SK-N-SH (cell line): ENCODE measurements at regions not wholly inside any gene's neighbourhood (a gene's known extent, or its start where the extent isn't known, plus 50 kb on each side); places are given as distances from the start of the nearest gene placed in this dataset.

Source experiments
- CTCF ChIA-PET: fragments of 300-600, 350-600 bp; formaldehyde crosslinking; extraction: SDS; loops from one replicate; lab custom pipeline; 2021; lab: Yijun Ruan, JAX
- POLR2A ChIA-PET: fragments of 350-600 bp; sonication (Branson Sonifier 250); formaldehyde crosslinking; extraction: SDS; loops from one replicate; lab custom pipeline; 2020; ENCODE audit warnings: antibody characterized with exemption, inconsistent platforms; lab: Yijun Ruan, JAX
- DNase-seq: peaks from one replicate; pipeline ENCODE4 v3.0.0; 2012
- H2AFZ ChIP-seq: fragments of 200-600 bp; sonication (generic); 2 replicates; pipeline ENCODE4 v1.8.1; 2016; ENCODE audit warnings: antibody characterized with exemption, mild to moderate bottlenecking, low read depth
- H3F3A ChIP-seq: fragments of 200-600 bp; sonication (generic); replicated peaks from 2 replicates; pipeline ENCODE3; 2016; ENCODE audit warnings: antibody characterized with exemption, mild to moderate bottlenecking; ENCODE audit not compliant: insufficient read depth
- H3K27ac ChIP-seq, 2 experiments: fragments of 200-500 bp in 1 of 2; fragments of 200-600 bp in 1 of 2; sonication (Bioruptor generic) in 1 of 2; sonication (generic), shearing (Covaris generic) in 1 of 2; 2 replicates each; pipeline versions ENCODE4 v1.5.1 to v1.6.1; 2014 to 2016; ENCODE audit warnings: low read depth in 2 of 2, inconsistent platforms in 1 of 2, low read length in 1 of 2, mild to moderate bottlenecking in 1 of 2, mixed read lengths in 1 of 2
- H3K27me3 ChIP-seq: fragments of 200-600 bp; sonication (generic), shearing (Covaris generic); 2 replicates; pipeline ENCODE4 v1.6.1; 2016; ENCODE audit warnings: mixed run types; ENCODE audit not compliant: insufficient read depth
- H3K36me3 ChIP-seq, 2 experiments: fragments of 200-500 bp in 1 of 2; fragments of 200-600 bp in 1 of 2; sonication (Bioruptor generic) in 1 of 2; sonication (generic) in 1 of 2; replicated peaks in 1 of 2; 2 replicates each; pipeline versions ENCODE3 to v1.5.1; 2014 to 2016; ENCODE audit warnings: low read length in 1 of 2, mild to moderate bottlenecking in 1 of 2; ENCODE audit not compliant: insufficient read depth in 2 of 2, control insufficient read depth in 1 of 2
- H3K4me1 ChIP-seq, 2 experiments: fragments of 200-500 bp in 1 of 2; fragments of 200-600 bp in 1 of 2; sonication (Bioruptor generic) in 1 of 2; sonication (generic), shearing (Covaris generic) in 1 of 2; 2 replicates each; pipeline versions ENCODE4 v1.5.1 to v1.6.1; 2014 to 2016; ENCODE audit warnings: low read depth in 1 of 2, low read length in 1 of 2, mixed run types in 1 of 2; ENCODE audit not compliant: insufficient read depth in 2 of 2, control insufficient read depth in 1 of 2
- H3K4me2 ChIP-seq: fragments of 200-600 bp; sonication (generic), shearing (Covaris generic); 2 replicates; pipeline ENCODE4 v1.6.1; 2017; ENCODE audit warnings: mixed run types
- H3K4me3 ChIP-seq, 2 experiments: fragments of 200-500 bp in 1 of 2; fragments of 200-600 bp in 1 of 2; sonication (Bioruptor generic) in 1 of 2; sonication (generic), shearing (Covaris generic) in 1 of 2; 2 replicates each; pipeline versions ENCODE4 v1.5.1 to v1.8.1; 2014 to 2016; ENCODE audit warnings: low read depth in 2 of 2, inconsistent platforms in 1 of 2, low read length in 1 of 2, mild to moderate bottlenecking in 1 of 2, mixed read lengths in 1 of 2, moderate library complexity in 1 of 2
- H3K79me2 ChIP-seq: fragments of 200-600 bp; sonication (generic); 2 replicates; pipeline ENCODE4 v1.8.1; 2017; ENCODE audit warnings: mild to moderate bottlenecking; ENCODE audit not compliant: insufficient read depth
- H3K9ac ChIP-seq: fragments of 200-600 bp; sonication (generic); 2 replicates; pipeline ENCODE4 v1.6.1; 2017; ENCODE audit warnings: mixed run types
- H3K9me2 ChIP-seq: fragments of 200-600 bp; sonication (generic); 2 replicates; pipeline ENCODE4 v1.6.1; 2017; ENCODE audit warnings: mixed run types
- H3K9me3 ChIP-seq: fragments of 200-600 bp; sonication (generic); 2 replicates; pipeline ENCODE4 v1.6.1; 2017; ENCODE audit warnings: mixed run types, mild to moderate bottlenecking, moderate library complexity
- H4K20me1 ChIP-seq: fragments of 200-600 bp; sonication (generic); 2 replicates; pipeline ENCODE4 v1.6.1; 2017; ENCODE audit warnings: mild to moderate bottlenecking, mixed run types; ENCODE audit not compliant: insufficient read depth
- CHD2 ChIP-seq: fragments of 150-350 bp; IDR thresholded peaks from 2 replicates; pipeline ENCODE4 v1.6.1; 2018; ENCODE audit warnings: low read length; ENCODE audit not compliant: partially characterized antibody
- ELF1 ChIP-seq: IDR thresholded peaks from 2 replicates; pipeline ENCODE4 v1.4.0; 2012
- EP300 ChIP-seq, 2 experiments: IDR thresholded peaks; 2 replicates each; pipeline versions ENCODE4 v1.4.0 to v1.6.1; 2012; ENCODE audit warnings: borderline replicate concordance in 1 of 2, low read depth in 1 of 2, low read length in 1 of 2
- FOSL2 ChIP-seq: IDR thresholded peaks from 2 replicates; pipeline ENCODE4 v1.4.0; 2012; ENCODE audit warnings: low read depth, mild to moderate bottlenecking, moderate library complexity, borderline replicate concordance
- GABPA ChIP-seq: IDR thresholded peaks from 2 replicates; pipeline ENCODE4 v1.4.0; 2012; ENCODE audit warnings: low read depth, mild to moderate bottlenecking
- GATA2 ChIP-seq: sonication (generic); formaldehyde crosslinking; IDR thresholded peaks from 2 replicates; pipeline ENCODE4 v1.5.0; 2020; ENCODE audit warnings: mild to moderate bottlenecking, missing genetic modification reagents
- JUND ChIP-seq: IDR thresholded peaks from 2 replicates; pipeline ENCODE4 v1.4.0; 2012
- MXI1 ChIP-seq: IDR thresholded peaks from 2 replicates; pipeline ENCODE4 v1.6.1; 2012; ENCODE audit warnings: mild to moderate bottlenecking, low read depth, low read length, improper control_type of control experiment
- NRF1 ChIP-seq: IDR thresholded peaks from 2 replicates; pipeline ENCODE4 v1.6.1; 2012; ENCODE audit warnings: low read depth, mild to moderate bottlenecking, low read length
- POLR2AphosphoS5 ChIP-seq: IDR thresholded peaks from 2 replicates; pipeline ENCODE4 v1.6.1; 2012; ENCODE audit warnings: low read depth, low read length
- RAD21 ChIP-seq: IDR thresholded peaks from 2 replicates; pipeline ENCODE4 v1.6.1; 2012; ENCODE audit warnings: mild to moderate bottlenecking, low read length
- RCOR1 ChIP-seq: fragments of 150-350 bp; IDR thresholded peaks from 2 replicates; pipeline ENCODE4 v1.6.1; 2017; ENCODE audit warnings: antibody characterized with exemption, low read length
- RXRA ChIP-seq: IDR thresholded peaks from 2 replicates; pipeline ENCODE4 v1.4.0; 2012; ENCODE audit warnings: low read depth, mild to moderate bottlenecking, borderline replicate concordance
- TEAD4 ChIP-seq: IDR thresholded peaks from 2 replicates; pipeline ENCODE4 v1.4.0; 2012; ENCODE audit warnings: mild to moderate bottlenecking, borderline replicate concordance; ENCODE audit not compliant: insufficient read depth
- USF1 ChIP-seq: IDR thresholded peaks from 2 replicates; pipeline ENCODE4 v1.4.0; 2012; ENCODE audit warnings: low read depth, borderline replicate concordance
- USF2 ChIP-seq: fragments of 150-350 bp; IDR thresholded peaks from 2 replicates; pipeline ENCODE4 v1.6.1; 2017; ENCODE audit warnings: antibody characterized with exemption, low read length, low read depth, borderline replicate concordance
- WGBS: methylation state at CpG from one replicate; pipeline ENCODE4 v1.1.6; 2017; ENCODE audit warnings: low lambda C conversion rate; 5-methylcytosine and 5-hydroxymethylcytosine counted together
- TF ChIP-seq, protein P1 (sequence below): IDR thresholded peaks from 2 replicates; pipeline ENCODE4; 2012
- TF ChIP-seq, protein P2 (sequence below): IDR thresholded peaks from 2 replicates; pipeline ENCODE4 v1.4.0; 2012; ENCODE audit warnings: low read depth, borderline replicate concordance

DNA sequence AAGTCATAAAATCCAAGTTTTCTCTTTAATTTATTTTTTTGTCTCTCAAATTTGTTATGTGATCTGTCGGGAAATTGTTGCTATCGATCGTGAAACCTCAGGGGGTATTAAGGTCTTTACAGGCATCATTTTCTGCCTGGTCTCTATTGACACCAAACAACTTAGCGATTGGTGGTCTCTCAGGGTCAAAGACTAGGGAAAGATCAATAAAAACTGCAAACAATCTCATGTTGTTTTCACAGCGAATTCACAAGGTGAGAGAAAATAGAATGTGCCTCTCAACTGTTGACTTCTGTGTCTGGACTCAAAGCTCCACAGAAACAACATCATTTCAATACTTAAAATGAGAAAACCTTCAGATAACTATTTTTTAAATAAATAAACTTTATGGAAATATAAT lies 645.4 kb upstream of the MIR17HG start:
- Histone ChIP-seq H3F3A (no peaks in the 10 kb centered on the region), H3K4me1 (no peaks in the 10 kb centered on the region; a peak in 1 of 4 replicates), H3K79me2 (no peaks in the 10 kb centered on the region), H3K4me3 (no peak overlapping the region), H3K4me2 (no peak overlapping the region), H3K27ac (no peak overlapping the region), H2AFZ (no peak overlapping the region), H3K9me3 (no peaks in the 10 kb centered on the region), H3K27me3 (no peaks in the 10 kb centered on the region), H3K9me2 (no peaks in the 10 kb centered on the region), H3K36me3 (no peaks in the 10 kb centered on the region), H4K20me1 (no peaks in the 10 kb centered on the region), H3K9ac (no peak overlapping the region)
- 67% methylated on average over 5 of the region's 5 CpGs for WGBS
- ChIA-PET CTCF (no interaction called here), POLR2A (no interaction called here)
- no peak for DNase-seq
- no peak for TF ChIP-seq CHD2

DNA sequence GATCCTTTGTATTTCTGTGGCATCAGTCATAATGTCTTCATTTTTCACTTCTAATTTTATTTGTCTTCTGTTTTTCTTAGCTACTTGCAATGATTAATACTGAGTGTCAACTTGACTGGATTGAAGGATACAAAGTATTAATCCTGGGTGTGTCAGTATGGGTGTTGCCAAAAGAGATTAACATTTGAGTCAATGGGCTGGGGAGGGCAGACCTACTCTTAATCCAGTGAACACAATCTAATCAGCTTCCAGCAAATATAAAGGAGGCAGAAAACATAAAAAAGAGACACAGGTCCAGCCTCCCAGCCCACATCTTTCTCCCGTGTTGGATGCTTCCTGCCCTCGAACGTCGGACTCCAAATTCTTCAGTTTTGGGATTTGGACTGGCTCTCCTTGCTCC lies 640.9 kb upstream of the MIR17HG start:
- no peaks in the 10 kb centered on the region for H3K36me3 ChIP-seq
- no peak overlapping the region for H2AFZ ChIP-seq
- H3K9me3 ChIP-seq = no peaks in the 10 kb centered on the region
- H3K27me3 ChIP-seq = no peaks in the 10 kb centered on the region
- no peaks in the 10 kb centered on the region for H4K20me1 ChIP-seq
- WGBS = 77% methylated on average over 4 of the region's 4 CpGs
- POLR2A ChIA-PET = no interaction called here
- no peak overlapping the region for H3K9ac ChIP-seq
- H3K9me2 ChIP-seq = no peaks in the 10 kb centered on the region
- no peak overlapping the region for H3K27ac ChIP-seq
- no peak overlapping the region for H3K4me2 ChIP-seq
- H3K79me2 ChIP-seq = no peaks in the 10 kb centered on the region
- CTCF ChIA-PET = interaction anchor here (1.1 kb wide), 1 partner anchor 18 kb away, joined by 3 read pairs; no protein-coding TSS in a partner anchor
- H3K4me3 ChIP-seq = no peak overlapping the region
- H3K4me1 ChIP-seq = no peaks in the 10 kb centered on the region
- TF ChIP-seq EP300 (IDR thresholded peaks at IDR 0.05; ENCODE audit: borderline replicate concordance in 1 of 2, low read depth in 1 of 2, low read length in 1 of 2) (no peak), RXRA (no peak), GABPA (no peak), POLR2AphosphoS5 (no peak), RCOR1 (no peak)
- TF ChIP-seq, protein P1, sequence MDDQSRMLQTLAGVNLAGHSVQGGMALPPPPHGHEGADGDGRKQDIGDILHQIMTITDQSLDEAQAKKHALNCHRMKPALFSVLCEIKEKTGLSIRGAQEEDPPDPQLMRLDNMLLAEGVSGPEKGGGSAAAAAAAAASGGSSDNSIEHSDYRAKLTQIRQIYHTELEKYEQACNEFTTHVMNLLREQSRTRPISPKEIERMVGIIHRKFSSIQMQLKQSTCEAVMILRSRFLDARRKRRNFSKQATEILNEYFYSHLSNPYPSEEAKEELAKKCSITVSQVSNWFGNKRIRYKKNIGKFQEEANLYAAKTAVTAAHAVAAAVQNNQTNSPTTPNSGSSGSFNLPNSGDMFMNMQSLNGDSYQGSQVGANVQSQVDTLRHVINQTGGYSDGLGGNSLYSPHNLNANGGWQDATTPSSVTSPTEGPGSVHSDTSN = no peak
- DNase-seq = no peak
- no peaks in the 10 kb centered on the region for H3F3A ChIP-seq

DNA sequence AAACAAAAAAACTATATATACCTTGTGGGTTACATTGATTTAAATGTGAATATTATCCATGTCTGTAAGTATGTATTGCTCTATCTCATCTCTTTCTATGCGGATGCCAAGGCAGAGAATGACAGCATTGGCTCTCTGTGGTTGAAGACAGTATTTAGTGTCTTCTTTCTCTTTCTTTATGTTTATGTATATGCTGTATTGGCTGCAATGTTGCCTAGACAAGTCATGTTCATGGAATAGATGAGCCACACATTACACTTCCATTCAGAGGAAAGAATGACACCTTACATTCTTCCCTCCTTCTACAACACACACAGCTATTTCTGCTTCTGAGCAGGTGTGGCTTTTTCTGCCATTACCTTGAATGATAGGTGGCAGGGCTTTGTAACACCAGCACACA lies 639.4 kb upstream of the MIR17HG start:
- H3K4me1 ChIP-seq = no peaks in the 10 kb centered on the region
- H3K9me3 ChIP-seq = no peaks in the 10 kb centered on the region
- CTCF ChIA-PET = interaction anchor here (0.6 kb wide), 1 partner anchor 159 kb away, joined by 3 read pairs; no protein-coding TSS in a partner anchor
- no peak overlapping the region for H3K4me2 ChIP-seq
- no peak overlapping the region for H3K9ac ChIP-seq
- DNase-seq = no peak
- no peak overlapping the region for H3K27ac ChIP-seq
- no peaks in the 10 kb centered on the region for H4K20me1 ChIP-seq
- no peaks in the 10 kb centered on the region for H3K9me2 ChIP-seq
- POLR2A ChIA-PET = no interaction called here
- no peaks in the 10 kb centered on the region for H3K27me3 ChIP-seq
- no peaks in the 10 kb centered on the region for H3K79me2 ChIP-seq
- H3F3A ChIP-seq = no peaks in the 10 kb centered on the region
- H3K36me3 ChIP-seq = no peaks in the 10 kb centered on the region
- H2AFZ ChIP-seq = no peak overlapping the region
- no peak overlapping the region for H3K4me3 ChIP-seq
- 71% methylated on average over 1 of the region's 1 CpG for WGBS
- TF ChIP-seq, protein P2, sequence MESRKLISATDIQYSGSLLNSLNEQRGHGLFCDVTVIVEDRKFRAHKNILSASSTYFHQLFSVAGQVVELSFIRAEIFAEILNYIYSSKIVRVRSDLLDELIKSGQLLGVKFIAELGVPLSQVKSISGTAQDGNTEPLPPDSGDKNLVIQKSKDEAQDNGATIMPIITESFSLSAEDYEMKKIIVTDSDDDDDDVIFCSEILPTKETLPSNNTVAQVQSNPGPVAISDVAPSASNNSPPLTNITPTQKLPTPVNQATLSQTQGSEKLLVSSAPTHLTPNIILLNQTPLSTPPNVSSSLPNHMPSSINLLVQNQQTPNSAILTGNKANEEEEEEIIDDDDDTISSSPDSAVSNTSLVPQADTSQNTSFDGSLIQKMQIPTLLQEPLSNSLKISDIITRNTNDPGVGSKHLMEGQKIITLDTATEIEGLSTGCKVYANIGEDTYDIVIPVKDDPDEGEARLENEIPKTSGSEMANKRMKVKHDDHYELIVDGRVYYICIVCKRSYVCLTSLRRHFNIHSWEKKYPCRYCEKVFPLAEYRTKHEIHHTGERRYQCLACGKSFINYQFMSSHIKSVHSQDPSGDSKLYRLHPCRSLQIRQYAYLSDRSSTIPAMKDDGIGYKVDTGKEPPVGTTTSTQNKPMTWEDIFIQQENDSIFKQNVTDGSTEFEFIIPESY = no peak
- TF ChIP-seq, protein P1 = no peak
- TF ChIP-seq FOSL2 = no peak
- TF ChIP-seq GATA2 = no peak
- TF ChIP-seq NRF1 = no peak
- no peak for TF ChIP-seq GABPA
- no peak for TF ChIP-seq USF2
- no peak for TF ChIP-seq USF1
- no peak for TF ChIP-seq TEAD4
- TF ChIP-seq JUND = no peak
- TF ChIP-seq RAD21 = no peak
- no peak for TF ChIP-seq ELF1
- no peak for TF ChIP-seq POLR2AphosphoS5
- no peak for TF ChIP-seq MXI1
